Fibroblast of lung (primary cell): ENCODE measurements at regions not wholly inside any gene's neighbourhood (a gene's known extent, or its start where the extent isn't known, plus 50 kb on each side); places are given as distances from the start of the nearest gene placed in this dataset.

Experiments used
- DNase-seq, 2 donors: peaks; one replicate each; pipeline versions ENCODE4 v3.0.0 to v3.0.0-alpha.2; 2010; ENCODE audit warnings: low read depth in 2 of 2
- H2AFZ ChIP-seq: 2 replicates; pipeline ENCODE4 v1.5.1; 2012; ENCODE audit warnings: low read length, control low read depth, inconsistent platforms
- H3K27ac ChIP-seq: 2 replicates; pipeline ENCODE4 v1.5.1; 2011; ENCODE audit warnings: low read length, control low read depth; ENCODE audit not compliant: insufficient read depth
- H3K27me3 ChIP-seq: 2 replicates; pipeline ENCODE4 v1.5.1; 2011; ENCODE audit warnings: mild to moderate bottlenecking, low read length; ENCODE audit not compliant: control insufficient read depth, insufficient read depth
- H3K36me3 ChIP-seq: 2 replicates; pipeline ENCODE4 v1.5.1; 2011; ENCODE audit warnings: low read length; ENCODE audit not compliant: control insufficient read depth, insufficient read depth
- H3K4me1 ChIP-seq: 2 replicates; pipeline ENCODE4 v1.5.1; 2011; ENCODE audit warnings: low read length; ENCODE audit not compliant: control insufficient read depth, insufficient read depth; ENCODE audit errors: extremely low read depth
- H3K4me2 ChIP-seq: 2 replicates; pipeline ENCODE4 v1.5.1; 2011; ENCODE audit warnings: low read length, control low read depth; ENCODE audit not compliant: insufficient read depth; ENCODE audit errors: extremely low read depth
- H3K4me3 ChIP-seq, 4 experiments: fragments of 200-600 bp in 1 of 4; sonication (generic) in 1 of 4; replicated peaks in 1 of 4; 2 replicates each; pipeline ENCODE4 v1.5.1; 2011 to 2016; ENCODE audit warnings: low read length in 4 of 4, low read depth in 3 of 4, mild to moderate bottlenecking in 3 of 4, control low read depth in 2 of 4, inconsistent platforms in 1 of 4, mixed read lengths in 1 of 4; ENCODE audit not compliant: insufficient read depth in 1 of 4; ENCODE audit errors: control extremely low read depth in 1 of 4
- H3K79me2 ChIP-seq: 2 replicates; pipeline ENCODE4 v1.5.1; 2012; ENCODE audit warnings: mild to moderate bottlenecking, low read length, inconsistent platforms; ENCODE audit not compliant: control insufficient read depth, insufficient read depth
- H3K9ac ChIP-seq: 2 replicates; pipeline ENCODE4 v1.5.1; 2011; ENCODE audit warnings: mild to moderate bottlenecking, low read length, control low read depth; ENCODE audit not compliant: insufficient read depth
- H3K9me3 ChIP-seq: 2 replicates; pipeline ENCODE4 v1.5.1; 2012; ENCODE audit warnings: low read depth, low read length; ENCODE audit not compliant: control insufficient read depth, insufficient read depth
- H4K20me1 ChIP-seq: 2 replicates; pipeline ENCODE4 v1.5.1; 2011; ENCODE audit warnings: low read length; ENCODE audit not compliant: control insufficient read depth, insufficient read depth; ENCODE audit errors: extremely low read depth
- EZH2 ChIP-seq: IDR thresholded peaks from 2 replicates; pipeline ENCODE4 v1.5.1; 2012; ENCODE audit warnings: low read length, control low read depth, mild to moderate bottlenecking; ENCODE audit errors: missing control alignments
- TF ChIP-seq, protein P1 (sequence below), 2 donors: IDR thresholded peaks in 1 of 2; conservative IDR thresholded peaks in 1 of 2; 1 replicate in 1 of 2; 2 replicates in 1 of 2; pipeline ENCODE4 v1.5.1; 2011 to 2012; ENCODE audit warnings: low read length in 2 of 2, control low read depth in 1 of 2, inconsistent platforms in 1 of 2, low read depth in 1 of 2, mild to moderate bottlenecking in 1 of 2

DNA sequence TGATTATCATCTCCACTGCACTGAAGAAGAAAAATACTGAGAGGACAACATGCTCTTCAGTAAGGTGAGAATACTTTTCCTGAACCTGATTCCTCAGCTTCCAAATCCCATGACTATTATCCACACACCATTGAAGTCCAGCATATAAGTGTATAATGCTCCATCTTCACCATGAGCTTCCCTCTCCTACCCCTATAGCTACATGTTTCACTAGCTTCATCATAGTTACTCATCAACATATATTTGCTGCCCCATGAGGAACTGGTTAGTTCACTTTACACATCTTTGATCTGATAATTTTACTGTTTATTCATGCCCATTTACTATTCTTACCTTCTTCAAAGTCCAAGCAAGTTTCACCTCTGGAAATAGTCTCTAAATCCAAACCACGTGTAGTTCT, 908.5 kb upstream of the SEMA6D start:
- Histone ChIP-seq H3K4me2 (no peak overlapping the region), H3K79me2 (no peaks in the 10 kb centered on the region), H4K20me1 (no peaks in the 10 kb centered on the region), H3K27me3 (no peaks in the 10 kb centered on the region), H3K36me3 (no peaks in the 10 kb centered on the region), H3K9me3 (no peaks in the 10 kb centered on the region), H3K9ac (no peak overlapping the region), H3K4me1 (no peaks in the 10 kb centered on the region), H2AFZ (no peak overlapping the region), H3K4me3 (no peak overlapping the region), H3K27ac (no peak overlapping the region)
- TF ChIP-seq EZH2, result no peak
- TF ChIP-seq, protein P1, sequence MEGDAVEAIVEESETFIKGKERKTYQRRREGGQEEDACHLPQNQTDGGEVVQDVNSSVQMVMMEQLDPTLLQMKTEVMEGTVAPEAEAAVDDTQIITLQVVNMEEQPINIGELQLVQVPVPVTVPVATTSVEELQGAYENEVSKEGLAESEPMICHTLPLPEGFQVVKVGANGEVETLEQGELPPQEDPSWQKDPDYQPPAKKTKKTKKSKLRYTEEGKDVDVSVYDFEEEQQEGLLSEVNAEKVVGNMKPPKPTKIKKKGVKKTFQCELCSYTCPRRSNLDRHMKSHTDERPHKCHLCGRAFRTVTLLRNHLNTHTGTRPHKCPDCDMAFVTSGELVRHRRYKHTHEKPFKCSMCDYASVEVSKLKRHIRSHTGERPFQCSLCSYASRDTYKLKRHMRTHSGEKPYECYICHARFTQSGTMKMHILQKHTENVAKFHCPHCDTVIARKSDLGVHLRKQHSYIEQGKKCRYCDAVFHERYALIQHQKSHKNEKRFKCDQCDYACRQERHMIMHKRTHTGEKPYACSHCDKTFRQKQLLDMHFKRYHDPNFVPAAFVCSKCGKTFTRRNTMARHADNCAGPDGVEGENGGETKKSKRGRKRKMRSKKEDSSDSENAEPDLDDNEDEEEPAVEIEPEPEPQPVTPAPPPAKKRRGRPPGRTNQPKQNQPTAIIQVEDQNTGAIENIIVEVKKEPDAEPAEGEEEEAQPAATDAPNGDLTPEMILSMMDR (conservative IDR thresholded peaks at IDR 0.05 in 1 of 2, IDR thresholded peaks at IDR 0.05 in 1 of 2; ENCODE audit: low read depth in 1 of 2, low read length in 2 of 2), result no peak
- DNase-seq, result no peak

GRCh38 chr15:46815240-46815639, 902.1 kb upstream of the SEMA6D start:
- no peaks in the 10 kb centered on the region for H3K36me3 ChIP-seq
- H3K27me3 ChIP-seq, result no peaks in the 10 kb centered on the region
- H3K4me2 ChIP-seq, result no peak overlapping the region
- H4K20me1 ChIP-seq, result no peaks in the 10 kb centered on the region
- no peaks in the 10 kb centered on the region for H3K4me1 ChIP-seq
- no peak for TF ChIP-seq EZH2
- TF ChIP-seq, protein P1 (conservative IDR thresholded peaks at IDR 0.05 in 1 of 2, IDR thresholded peaks at IDR 0.05 in 1 of 2; ENCODE audit: low read depth in 1 of 2, low read length in 2 of 2), result no peak
- no peak overlapping the region for H3K4me3 ChIP-seq
- no peaks in the 10 kb centered on the region for H3K79me2 ChIP-seq
- no peak overlapping the region for H3K27ac ChIP-seq
- DNase-seq, result no peak
- H2AFZ ChIP-seq, result no peak overlapping the region
- H3K9me3 ChIP-seq, result no peaks in the 10 kb centered on the region
- H3K9ac ChIP-seq, result no peak overlapping the region

DNA sequence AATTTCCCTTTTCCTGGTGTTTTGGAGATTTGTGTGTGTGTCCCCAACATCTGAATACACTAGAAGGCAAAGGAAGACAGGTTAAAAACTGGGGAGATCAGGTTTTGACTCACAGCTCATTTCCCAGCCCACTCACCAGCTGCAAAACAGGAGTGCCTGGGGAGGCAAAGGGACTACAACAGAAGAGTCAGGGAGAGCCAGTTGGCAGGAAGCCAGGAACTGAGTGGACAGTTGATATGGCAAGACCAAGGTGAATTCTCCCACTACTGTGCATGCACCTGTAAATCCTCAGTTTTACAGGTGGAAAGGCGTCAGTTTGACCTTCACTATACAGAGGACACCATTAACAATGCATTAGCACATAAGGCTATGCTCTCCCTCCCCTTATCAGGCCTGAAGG, 901.5 kb upstream of the SEMA6D start:
- H3K27ac ChIP-seq, result no peak overlapping the region
- no peak for TF ChIP-seq EZH2
- TF ChIP-seq, protein P1 (conservative IDR thresholded peaks at IDR 0.05 in 1 of 2, IDR thresholded peaks at IDR 0.05 in 1 of 2; ENCODE audit: low read depth in 1 of 2, low read length in 2 of 2), result no peak
- no peak overlapping the region for H3K4me2 ChIP-seq
- DNase-seq, result no peak
- H4K20me1 ChIP-seq, result no peaks in the 10 kb centered on the region
- no peak overlapping the region for H3K4me3 ChIP-seq
- H3K9ac ChIP-seq, result no peak overlapping the region
- H2AFZ ChIP-seq, result no peak overlapping the region
- H3K79me2 ChIP-seq, result no peaks in the 10 kb centered on the region
- no peaks in the 10 kb centered on the region for H3K36me3 ChIP-seq
- H3K27me3 ChIP-seq, result no peaks in the 10 kb centered on the region
- H3K9me3 ChIP-seq, result no peaks in the 10 kb centered on the region
- no peaks in the 10 kb centered on the region for H3K4me1 ChIP-seq
